Activated CD8-positive, alpha-beta memory T cell treated with anti-CD3 and anti-CD28 coated beads, Interleukin-2, amount 50 U/mL, for 4 hours (primary cell): ENCODE measurements at regions not wholly inside any gene's neighbourhood (a gene's known extent, or its start where the extent isn't known, plus 50 kb on each side); places are given as distances from the start of the nearest gene placed in this dataset.

Experiments used
- DNase-seq: peaks from one replicate; pipeline ENCODE4 v3.0.0-alpha.2; 2020

GRCh38 chr6:41404182-41404845 is 68.9 kb downstream of the NCR2 start:
- no peak for DNase-seq

- DNase-seq = no peak
These were observed 70.7 kb downstream of the NCR2 start for GRCh38 chr6:41405941-41406727.

GRCh38 chr6:41406728-41407489 is 71.5 kb downstream of the NCR2 start:
- DNase-seq = no peak

GRCh38 chr6:41408576-41408975 is 73.2 kb downstream of the NCR2 start:
- DNase-seq = no peak

GRCh38 chr6:41408982-41409381 is 73.6 kb downstream of the NCR2 start:
- no peak for DNase-seq

GRCh38 chr6:41409489-41409888 is 74.1 kb downstream of the NCR2 start:
- no peak for DNase-seq

GRCh38 chr6:41411961-41412360 is 76.6 kb downstream of the NCR2 start:
- DNase-seq = no peak

GRCh38 chr6:41413250-41413649 is 77.8 kb downstream of the NCR2 start:
- DNase-seq = no peak

- DNase-seq = no peak
These were observed 81.1 kb downstream of the NCR2 start for GRCh38 chr6:41416501-41416837.

- DNase-seq = no peak
These were observed 83.3 kb downstream of the NCR2 start for GRCh38 chr6:41418741-41419140.

GRCh38 chr6:41419385-41419784 is 84.0 kb downstream of the NCR2 start:
- no peak for DNase-seq

- DNase-seq = no peak
These were observed 84.8 kb downstream of the NCR2 start for GRCh38 chr6:41420186-41420585.

- no peak for DNase-seq
These were observed 86.8 kb downstream of the NCR2 start for GRCh38 chr6:41422161-41422560.

GRCh38 chr6:41423002-41423401 is 87.6 kb downstream of the NCR2 start:
- DNase-seq = no peak

- peak; percentile 85 for DNase-seq
These were observed 89.1 kb downstream of the NCR2 start for GRCh38 chr6:41424370-41425058.

- no peak for DNase-seq
These were observed 90.1 kb downstream of the NCR2 start for GRCh38 chr6:41425511-41425910.

GRCh38 chr6:41426438-41426851 is 91.0 kb downstream of the NCR2 start:
- no peak for DNase-seq

GRCh38 chr6:41426888-41427641 is 91.7 kb downstream of the NCR2 start:
- DNase-seq = no peak

- DNase-seq = no peak
These were observed 92.4 kb downstream of the NCR2 start for GRCh38 chr6:41427642-41428335.

GRCh38 chr6:41428336-41428995 is 93.1 kb downstream of the NCR2 start:
- no peak for DNase-seq

GRCh38 chr6:41428996-41429421 is 93.6 kb downstream of the NCR2 start:
- peak; percentile 26 for DNase-seq
